ENCODE measurements at regions not wholly inside any gene's neighbourhood (a gene's known extent, or its start where the extent isn't known, plus 50 kb on each side); places are given as distances from the start of the nearest gene placed in this dataset.
"Not testable (repeated sequence)": the region's sequence is repeated elsewhere in the genome, so short reads cannot be mapped to it uniquely, and the experiment has no call there.

GRCh38 chr9:32172256-32172655 is 212.2 kb upstream of the ACO1 start:
- no peak for DNase-seq

DNA sequence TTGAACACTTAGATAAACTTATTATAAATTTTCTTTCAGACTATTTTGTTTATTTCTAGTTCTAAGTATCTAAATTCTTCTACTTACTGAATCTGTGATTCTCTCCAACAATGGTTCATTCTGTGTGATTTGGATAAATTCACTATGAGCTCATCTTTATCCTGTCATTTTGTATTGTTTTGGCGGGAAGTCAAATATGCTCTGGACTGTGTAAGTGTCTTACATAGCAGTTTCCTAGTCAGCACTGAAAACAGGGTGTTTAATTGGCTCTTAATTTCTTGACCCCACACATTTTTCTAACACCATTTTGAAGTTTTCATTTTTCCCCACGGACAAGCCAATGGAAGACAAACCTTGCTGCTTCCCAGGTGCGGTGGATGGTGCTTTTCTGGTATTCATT is 207.0 kb upstream of the ACO1 start:
- DNase-seq, result no peak

GRCh38 chr9:32180597-32180996 is 203.8 kb upstream of the ACO1 start:
- DNase-seq, result no peak

DNA sequence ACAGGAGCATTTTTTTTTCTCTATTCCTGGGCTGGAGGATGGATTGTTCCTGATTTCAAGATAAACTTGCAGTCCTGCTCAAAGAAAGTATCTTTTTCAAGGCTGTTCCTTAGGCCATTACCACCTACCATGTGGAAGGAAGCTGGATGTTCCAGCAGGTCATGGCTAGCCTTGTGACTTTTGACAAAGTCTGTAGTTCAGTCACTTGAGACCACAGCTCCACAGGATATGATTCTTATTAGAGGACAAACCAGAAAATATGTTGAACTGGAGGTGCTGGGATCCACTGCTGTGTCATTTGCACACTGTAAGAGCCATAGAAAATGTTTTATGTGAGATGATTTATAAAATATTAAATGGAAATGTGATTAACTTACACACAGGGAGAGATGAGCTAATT is 184.2 kb upstream of the ACO1 start:
- DNase-seq, result no peak

DNA sequence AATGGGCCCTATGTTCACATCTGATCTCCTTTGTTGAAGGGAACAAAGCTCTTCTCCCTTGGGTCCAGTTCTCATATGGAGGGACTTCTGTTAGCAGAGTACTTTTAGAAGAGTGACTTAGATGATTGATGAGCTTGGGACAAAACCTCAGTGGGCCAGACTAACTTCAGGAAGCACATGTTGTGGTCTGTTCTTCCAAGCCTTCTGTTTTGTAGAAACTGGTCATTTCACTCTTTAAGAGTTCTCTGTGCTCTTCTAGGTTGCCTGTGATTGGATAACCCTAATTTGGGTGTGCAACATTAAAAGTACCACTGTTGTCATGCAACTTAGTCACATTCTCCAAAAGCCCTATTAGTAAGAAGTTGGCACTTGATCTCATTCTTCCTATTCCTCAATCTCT is 183.5 kb upstream of the ACO1 start:
- no peak for DNase-seq

- not testable (repeated sequence) for DNase-seq
Measured at GRCh38 chr9:32209164-32209563, 175.3 kb upstream of the ACO1 start.

DNA sequence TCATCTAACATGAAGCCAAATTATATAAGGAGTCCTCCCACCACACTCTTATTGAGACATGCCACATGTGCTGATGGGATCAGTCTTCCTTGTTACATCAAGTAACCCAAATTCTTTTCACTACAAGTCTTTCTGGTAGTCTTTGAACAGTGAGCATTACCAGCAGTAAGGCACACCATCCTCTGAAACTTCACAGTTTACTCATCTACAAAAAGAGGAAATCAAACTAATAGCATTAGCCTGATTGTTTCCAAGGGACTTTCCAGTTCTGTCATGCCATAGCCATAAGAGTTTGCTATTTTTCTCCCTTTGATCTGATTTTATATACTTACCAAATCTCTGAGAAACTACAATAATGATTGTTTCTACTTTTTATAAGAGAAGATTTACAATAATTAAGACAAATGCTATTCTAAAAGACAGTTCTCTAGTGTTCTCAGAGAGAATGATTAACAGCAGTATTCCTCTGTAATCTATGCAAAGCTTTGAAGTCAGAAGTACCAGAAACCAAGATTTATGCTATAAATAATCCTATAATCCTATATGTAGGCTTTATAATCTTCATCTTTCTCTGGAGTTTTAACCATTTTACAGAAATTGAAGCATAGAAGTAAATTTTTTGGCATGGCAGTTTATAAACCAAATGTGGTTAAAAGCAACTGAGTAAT is 166.2 kb upstream of the ACO1 start:
- DNase-seq, result no peak

DNA sequence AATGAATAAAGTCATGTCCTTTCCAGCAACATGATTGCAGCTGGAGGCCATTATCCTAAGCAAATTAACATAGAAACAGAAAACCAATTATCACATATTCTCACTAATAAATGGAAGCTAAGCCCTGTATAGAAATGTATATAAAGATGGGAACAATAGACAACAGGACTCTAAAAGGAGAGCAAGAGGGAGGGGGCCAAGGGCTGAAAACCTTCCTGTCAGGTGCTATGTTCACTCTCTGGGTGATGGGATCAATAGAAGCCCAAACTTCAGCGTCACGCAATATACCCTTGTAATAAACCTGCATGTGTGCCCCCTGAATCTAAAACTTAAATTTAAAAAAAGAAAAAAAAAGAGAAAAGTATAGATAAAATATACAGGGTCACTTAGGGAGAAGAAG is 163.7 kb upstream of the ACO1 start:
- DNase-seq, result no peak

- DNase-seq, result no peak
Measured at GRCh38 chr9:32234451-32234850, 150.0 kb upstream of the ACO1 start.

GRCh38 chr9:32247168-32247567 is 137.3 kb upstream of the ACO1 start:
- no peak for DNase-seq

GRCh38 chr9:32248189-32248712 is 136.2 kb upstream of the ACO1 start:
- DNase-seq, result no peak

DNA sequence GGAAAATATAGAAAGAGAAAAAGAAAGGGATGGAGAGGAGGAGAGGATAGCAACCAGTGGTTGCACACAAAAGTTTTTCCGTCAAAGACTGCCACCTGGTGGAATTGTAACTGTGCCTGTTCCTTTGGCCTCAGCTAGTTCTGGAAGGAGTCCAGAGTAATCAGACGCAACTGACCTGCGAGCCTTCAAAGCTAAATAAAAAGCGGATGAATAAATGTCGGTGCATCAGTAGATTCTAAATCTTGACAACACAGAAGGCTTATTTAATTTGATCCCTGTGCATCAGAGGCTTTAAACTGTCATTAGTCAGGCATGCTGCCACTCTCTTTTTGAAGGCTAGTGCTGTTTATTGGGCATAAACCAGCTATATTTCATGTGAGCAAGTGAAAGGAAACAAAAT is 132.9 kb upstream of the ACO1 start:
- no peak for DNase-seq

DNA sequence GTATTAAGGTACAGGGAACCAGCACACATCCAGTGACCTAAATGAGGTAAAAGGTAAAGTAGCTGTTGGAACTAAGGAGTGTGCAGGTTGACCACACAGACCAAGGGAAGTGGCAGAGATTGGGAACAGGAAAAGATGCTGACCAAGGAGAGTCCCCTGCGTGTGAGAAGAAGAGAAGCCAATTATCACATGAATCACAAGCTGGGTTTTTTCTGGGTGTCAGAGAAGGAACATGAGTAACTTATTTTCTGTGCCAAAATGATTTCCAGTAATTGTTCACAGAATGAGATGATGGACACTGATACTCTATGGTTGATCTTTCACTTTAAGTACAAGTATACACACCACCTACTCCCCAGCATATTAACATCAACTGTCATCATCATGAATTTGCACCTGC is 130.7 kb upstream of the ACO1 start:
- no peak for DNase-seq

DNA sequence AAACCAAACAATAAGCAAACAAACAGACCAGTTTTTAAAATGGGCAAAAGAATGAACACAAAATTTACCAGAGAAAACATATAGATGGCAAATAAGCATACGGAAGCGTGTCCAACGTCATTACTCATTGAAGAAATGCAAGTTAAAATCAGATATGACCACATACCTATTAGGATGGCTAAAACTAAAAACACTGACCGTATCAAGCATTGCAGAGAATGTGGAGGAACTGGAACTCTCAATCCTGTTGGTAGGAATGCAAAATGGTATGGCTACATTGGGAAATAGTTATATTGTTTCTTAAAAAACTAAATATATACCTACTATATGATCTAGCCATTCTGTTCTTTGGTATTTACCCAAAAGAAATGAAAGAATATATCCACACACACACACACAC is 129.4 kb upstream of the ACO1 start:
- DNase-seq, result no peak

DNA sequence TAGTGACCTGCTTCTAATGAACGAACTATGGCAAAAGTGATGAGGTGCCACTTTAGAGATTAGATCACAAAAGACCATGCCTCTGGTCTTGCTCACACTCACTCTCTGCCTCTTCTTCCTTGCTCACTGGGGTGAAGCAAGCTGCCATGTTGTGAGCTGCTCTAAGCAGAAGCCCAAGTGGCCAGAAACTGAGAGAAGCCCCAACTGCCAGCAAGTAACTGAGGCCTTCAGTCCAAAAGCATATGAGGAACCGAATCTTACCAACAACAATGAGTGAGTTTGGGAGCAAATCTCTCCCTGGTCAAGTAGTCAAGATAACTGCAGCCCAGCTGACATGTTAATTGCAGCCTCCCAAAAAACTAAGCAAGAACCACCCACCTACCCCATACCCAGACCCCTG is 126.0 kb upstream of the ACO1 start:
- no peak for DNase-seq

GRCh38 chr9:32260151-32260862 is 124.1 kb upstream of the ACO1 start:
- no peak for DNase-seq

DNA sequence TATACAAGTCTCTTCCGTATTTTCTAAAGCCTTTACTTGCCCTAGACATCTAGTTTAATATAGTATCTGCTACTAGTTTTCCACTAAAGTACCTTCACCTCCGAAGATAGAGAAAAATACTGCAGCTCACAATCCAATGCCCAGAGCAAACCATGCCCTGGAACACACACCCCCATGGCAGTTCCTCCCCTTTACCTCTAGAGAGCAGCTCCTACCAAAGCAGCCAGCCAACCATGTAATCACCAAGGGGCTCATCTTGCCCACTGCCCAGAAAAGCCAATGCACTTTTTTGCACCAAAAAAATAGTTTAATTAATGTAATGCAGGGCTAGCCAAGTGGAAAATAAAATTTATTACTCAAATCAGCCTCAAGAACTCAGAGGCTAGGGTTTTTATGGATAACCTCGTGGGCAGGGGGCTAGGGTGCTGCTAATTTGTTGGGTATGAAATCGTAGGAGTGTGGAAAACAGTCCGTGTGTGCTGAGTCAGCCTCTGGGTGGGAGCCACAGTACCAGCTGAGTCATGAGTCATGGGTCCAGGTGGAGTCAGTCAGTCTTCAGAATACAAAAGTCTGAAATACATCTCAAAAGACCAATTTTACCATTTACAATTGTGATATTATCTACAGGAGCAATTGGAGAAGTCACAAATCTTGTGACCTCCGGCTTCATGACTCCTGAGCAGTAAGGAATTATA is 120.1 kb upstream of the ACO1 start:
- DNase-seq, result no peak

GRCh38 chr9:32265037-32265436 is 119.4 kb upstream of the ACO1 start:
- no peak for DNase-seq

DNA sequence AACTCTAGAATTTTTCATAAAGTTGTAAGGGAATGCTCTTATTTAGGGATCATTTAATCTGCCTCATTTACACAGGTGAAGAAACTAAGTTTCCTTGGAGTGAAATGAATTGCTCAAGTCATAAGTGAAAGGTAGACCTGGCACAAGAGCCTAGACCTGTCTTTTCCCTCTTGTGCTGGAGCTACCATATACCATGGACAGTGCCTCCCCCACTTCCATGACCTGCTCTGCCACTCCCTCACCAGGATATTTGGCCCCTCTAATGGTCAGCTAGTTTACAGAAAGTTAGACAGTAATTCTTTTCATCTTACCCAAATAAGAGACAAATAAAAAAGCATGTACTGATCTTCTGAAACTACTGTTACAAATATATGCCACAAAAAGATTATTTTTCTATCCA is 105.5 kb upstream of the ACO1 start:
- DNase-seq, result no peak

GRCh38 chr9:32289756-32290155 is 94.7 kb upstream of the ACO1 start:
- no peak for DNase-seq

DNA sequence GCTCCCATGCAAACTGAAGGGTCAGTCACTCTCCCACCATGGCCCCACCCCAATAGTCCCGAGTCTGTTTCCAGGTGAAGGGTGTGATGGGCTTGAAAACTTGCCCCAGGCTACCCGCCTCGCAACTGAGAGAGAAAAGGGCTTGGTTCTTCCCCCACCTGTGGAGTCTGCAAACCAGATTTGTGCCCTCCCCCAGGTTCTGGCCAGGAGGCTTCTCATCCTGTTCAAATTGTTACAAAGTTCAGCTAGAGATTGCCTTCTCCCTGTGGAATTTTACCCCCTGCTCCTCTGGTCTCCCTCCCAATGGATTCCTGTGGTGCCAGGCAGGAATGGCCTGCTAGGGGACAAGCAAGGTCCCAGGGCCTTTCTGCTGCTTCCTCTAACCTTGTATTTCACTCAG is 93.1 kb upstream of the ACO1 start:
- no peak for DNase-seq

GRCh38 chr9:32292611-32293010 is 91.8 kb upstream of the ACO1 start:
- no peak for DNase-seq

- DNase-seq, result no peak
Measured at GRCh38 chr9:32293091-32293490, 91.4 kb upstream of the ACO1 start.

GRCh38 chr9:32294106-32294505 is 90.3 kb upstream of the ACO1 start:
- DNase-seq, result no peak

Measured in T-helper 9 cell (primary cell).